ENCODE measurements at regions not wholly inside any gene's neighbourhood (a gene's known extent, or its start where the extent isn't known, plus 50 kb on each side); places are given as distances from the start of the nearest gene placed in this dataset.

GRCh38 chr9:82911996-82912395, 150.9 kb downstream of the RASEF start:
- TF ChIP-seq CTCF (IDR thresholded peaks at IDR 0.05): no peak
- TF ChIP-seq EP300 (IDR thresholded peaks at IDR 0.05): no peak
- no peak for TF ChIP-seq POLR2A (IDR thresholded peaks at IDR 0.05)
- TF ChIP-seq POLR2AphosphoS5 (IDR thresholded peaks at IDR 0.05): no peak
